BJ (cell line): ENCODE measurements at regions not wholly inside any gene's neighbourhood (a gene's known extent, or its start where the extent isn't known, plus 50 kb on each side); places are given as distances from the start of the nearest gene placed in this dataset.

ENCODE experiments used
- CTCF ChIA-PET: fragments of 350-600 bp; formaldehyde crosslinking; extraction: SDS; loops from one replicate; lab custom pipeline; 2021; ENCODE audit warnings: antibody characterized with exemption, inconsistent platforms; lab: Yijun Ruan, JAX
- POLR2A ChIA-PET: fragments of 300-600 bp; sonication (Branson Sonifier 250); formaldehyde crosslinking; extraction: SDS; loops from one replicate; lab custom pipeline; 2021; ENCODE audit warnings: antibody characterized with exemption; lab: Charles Lee
- DNase-seq: peaks from one replicate; pipeline ENCODE4 v3.0.0-alpha.2; 2011; ENCODE audit warnings: low read depth
- H3K27me3 ChIP-seq: 2 replicates; pipeline ENCODE4 v1.6.0; 2011; ENCODE audit warnings: low read length; ENCODE audit not compliant: control insufficient read depth, insufficient read depth
- H3K36me3 ChIP-seq: 2 replicates; pipeline ENCODE4 v1.5.1; 2011; ENCODE audit warnings: low read length; ENCODE audit not compliant: control insufficient read depth, insufficient read depth
- H3K4me3 ChIP-seq: 2 replicates; pipeline ENCODE4 v1.5.1; 2011; ENCODE audit warnings: low read depth, mild to moderate bottlenecking, control low read depth, low read length
- TF ChIP-seq, protein P1 (sequence below): IDR thresholded peaks from 2 replicates; pipeline ENCODE4 v1.5.1; 2011; ENCODE audit warnings: low read depth, mild to moderate bottlenecking, control low read depth, inconsistent platforms, low read length, moderate library complexity; ENCODE audit not compliant: insufficient read depth

DNA sequence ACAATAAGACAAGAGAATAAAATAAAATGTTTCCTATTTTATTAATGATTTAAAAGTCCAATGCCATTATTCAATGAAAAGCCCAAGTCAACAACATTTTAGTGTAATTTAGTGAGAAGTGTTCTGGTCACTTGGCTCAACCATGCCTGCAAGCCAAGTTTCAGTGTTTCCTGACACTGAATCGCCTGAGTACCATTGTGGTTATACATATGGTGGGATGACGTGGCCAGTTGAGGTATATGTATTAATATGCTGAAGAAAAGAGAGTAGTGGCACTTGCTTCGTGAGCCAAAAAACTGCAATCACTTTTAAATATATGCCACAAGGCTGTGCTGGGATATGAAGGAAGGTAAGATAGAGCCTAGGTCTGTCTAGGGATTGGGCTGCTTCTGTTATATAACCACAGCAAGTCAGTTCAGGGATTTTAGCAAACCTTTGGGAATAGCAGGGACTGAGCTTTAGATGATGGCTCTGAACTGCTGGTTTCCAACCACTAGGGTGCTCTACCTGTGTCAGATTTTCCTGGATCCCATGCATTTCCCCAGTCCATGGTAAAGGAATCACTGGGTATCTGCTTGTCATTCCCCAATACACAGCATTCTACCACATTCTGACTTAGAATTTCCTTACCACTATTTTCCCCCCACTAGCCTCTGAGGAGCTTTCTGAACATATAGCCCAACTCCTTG is 214.0 kb upstream of the PRPS1L1 start:
- POLR2A ChIA-PET = no interaction called here
- TF ChIP-seq, protein P1, sequence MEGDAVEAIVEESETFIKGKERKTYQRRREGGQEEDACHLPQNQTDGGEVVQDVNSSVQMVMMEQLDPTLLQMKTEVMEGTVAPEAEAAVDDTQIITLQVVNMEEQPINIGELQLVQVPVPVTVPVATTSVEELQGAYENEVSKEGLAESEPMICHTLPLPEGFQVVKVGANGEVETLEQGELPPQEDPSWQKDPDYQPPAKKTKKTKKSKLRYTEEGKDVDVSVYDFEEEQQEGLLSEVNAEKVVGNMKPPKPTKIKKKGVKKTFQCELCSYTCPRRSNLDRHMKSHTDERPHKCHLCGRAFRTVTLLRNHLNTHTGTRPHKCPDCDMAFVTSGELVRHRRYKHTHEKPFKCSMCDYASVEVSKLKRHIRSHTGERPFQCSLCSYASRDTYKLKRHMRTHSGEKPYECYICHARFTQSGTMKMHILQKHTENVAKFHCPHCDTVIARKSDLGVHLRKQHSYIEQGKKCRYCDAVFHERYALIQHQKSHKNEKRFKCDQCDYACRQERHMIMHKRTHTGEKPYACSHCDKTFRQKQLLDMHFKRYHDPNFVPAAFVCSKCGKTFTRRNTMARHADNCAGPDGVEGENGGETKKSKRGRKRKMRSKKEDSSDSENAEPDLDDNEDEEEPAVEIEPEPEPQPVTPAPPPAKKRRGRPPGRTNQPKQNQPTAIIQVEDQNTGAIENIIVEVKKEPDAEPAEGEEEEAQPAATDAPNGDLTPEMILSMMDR = no peak

DNA sequence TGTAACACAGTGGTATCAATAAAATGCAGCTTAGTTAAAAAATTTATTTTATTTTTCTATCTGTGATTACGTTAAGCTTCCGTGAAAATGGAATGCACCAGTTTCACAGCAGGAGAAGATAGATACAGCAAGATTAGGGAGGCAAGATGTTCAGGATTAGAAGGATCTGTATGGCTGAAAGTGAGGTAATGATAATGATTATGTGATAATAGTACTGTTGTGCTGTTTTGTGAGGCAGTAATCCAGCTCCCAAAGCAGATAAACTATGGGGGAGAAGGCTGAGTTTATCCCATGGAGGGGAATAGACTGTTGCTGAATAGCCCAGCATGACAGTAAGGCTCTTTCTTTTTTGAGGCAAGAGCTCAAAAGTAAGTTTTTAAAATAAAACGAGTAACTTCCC is 216.1 kb upstream of the PRPS1L1 start:
- CTCF ChIA-PET = no interaction called here
- Histone ChIP-seq H3K27me3 (no peaks in the 10 kb centered on the region), H3K4me3 (no peak overlapping the region), H3K36me3 (no peaks in the 10 kb centered on the region)
- POLR2A ChIA-PET = no interaction called here
- no peak for DNase-seq
- TF ChIP-seq, protein P1 = no peak

More for the DNA sequence above, 214.0 kb upstream of the PRPS1L1 start:
- CTCF ChIA-PET = no interaction called here
- H3K27me3 ChIP-seq = no peaks in the 10 kb centered on the region
- no peak overlapping the region for H3K4me3 ChIP-seq
- no peaks in the 10 kb centered on the region for H3K36me3 ChIP-seq
- DNase-seq = no peak

DNA sequence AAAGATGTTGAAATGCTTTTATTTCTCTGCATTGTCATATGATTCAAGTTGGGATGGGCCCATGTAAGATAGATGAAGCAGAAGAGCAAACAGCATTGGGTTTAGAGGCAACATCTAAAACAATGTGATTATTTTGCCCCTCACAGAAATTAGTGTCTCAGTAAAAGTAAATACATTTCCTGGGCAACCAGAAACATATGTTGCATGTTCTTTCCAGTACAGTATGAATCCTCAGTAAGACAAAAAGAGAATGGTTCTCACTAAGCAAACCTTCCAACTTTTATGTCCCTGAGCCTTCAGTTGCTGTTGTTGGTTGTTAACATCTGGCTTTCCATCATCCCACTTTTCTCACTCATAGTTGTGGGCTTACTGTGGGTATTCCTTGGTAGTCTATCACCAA is 222.5 kb upstream of the PRPS1L1 start:
- H3K4me3 ChIP-seq = no peak overlapping the region
- TF ChIP-seq, protein P1 = no peak
- no peak for DNase-seq
- H3K27me3 ChIP-seq = no peaks in the 10 kb centered on the region
- ChIA-PET CTCF (no interaction called here), POLR2A (no interaction called here)
- H3K36me3 ChIP-seq = no peaks in the 10 kb centered on the region

DNA sequence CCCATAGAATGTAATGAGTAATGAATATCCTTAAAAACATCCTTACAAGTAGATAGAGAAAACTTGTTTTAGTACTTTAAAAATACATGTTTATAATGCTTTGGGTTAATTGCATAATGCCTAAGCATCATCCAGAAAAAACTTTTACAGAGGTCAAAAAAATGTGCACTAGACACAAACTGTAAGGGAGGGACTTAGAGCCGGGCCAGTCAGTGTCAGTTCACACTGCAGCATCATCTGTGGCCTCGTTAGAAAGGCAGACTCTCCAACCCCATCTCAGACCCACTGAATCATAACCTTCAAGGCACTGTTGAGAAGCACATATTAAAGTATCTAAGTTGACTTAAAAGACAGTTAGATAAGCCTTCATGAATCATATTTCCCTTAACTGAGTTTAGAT is 230.1 kb upstream of the PRPS1L1 start:
- Histone ChIP-seq H3K4me3 (no peak overlapping the region), H3K27me3 (no peaks in the 10 kb centered on the region), H3K36me3 (no peaks in the 10 kb centered on the region)
- DNase-seq = no peak
- TF ChIP-seq, protein P1 = no peak
- ChIA-PET POLR2A (no interaction called here), CTCF (no interaction called here)

DNA sequence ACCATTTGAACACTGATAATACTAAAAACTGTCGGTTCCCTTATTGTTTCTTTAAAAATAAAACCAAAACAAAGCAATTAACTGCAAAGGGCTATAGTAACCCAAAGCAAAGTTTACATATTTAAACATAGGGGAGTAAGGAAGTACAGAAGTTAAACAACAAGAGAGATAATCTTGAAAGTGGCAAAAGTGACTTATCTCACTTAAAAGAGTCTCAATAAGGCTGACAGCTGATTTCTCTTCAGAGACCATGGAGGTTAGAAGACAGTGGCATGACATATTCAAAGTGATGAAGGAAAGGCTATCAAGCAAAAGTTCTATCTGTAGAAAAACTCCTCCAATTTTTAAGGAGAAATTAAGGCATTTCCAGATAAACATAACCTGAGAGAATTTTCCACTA is 233.5 kb upstream of the HDAC9 start:
- CTCF ChIA-PET = no interaction called here
- H3K4me3 ChIP-seq = no peak overlapping the region

More for the DNA sequence above, 233.5 kb upstream of the HDAC9 start:
- Histone ChIP-seq H3K27me3 (no peaks in the 10 kb centered on the region), H3K36me3 (no peaks in the 10 kb centered on the region)
- DNase-seq = no peak
- POLR2A ChIA-PET = no interaction called here
- TF ChIP-seq, protein P1 = no peak
